ENCODE measurements at regions not wholly inside any gene's neighbourhood (a gene's known extent, or its start where the extent isn't known, plus 50 kb on each side); places are given as distances from the start of the nearest gene placed in this dataset.
A peak's percentile ranks its signal among the peaks of the same experiment; 100 is the strongest.

DNA sequence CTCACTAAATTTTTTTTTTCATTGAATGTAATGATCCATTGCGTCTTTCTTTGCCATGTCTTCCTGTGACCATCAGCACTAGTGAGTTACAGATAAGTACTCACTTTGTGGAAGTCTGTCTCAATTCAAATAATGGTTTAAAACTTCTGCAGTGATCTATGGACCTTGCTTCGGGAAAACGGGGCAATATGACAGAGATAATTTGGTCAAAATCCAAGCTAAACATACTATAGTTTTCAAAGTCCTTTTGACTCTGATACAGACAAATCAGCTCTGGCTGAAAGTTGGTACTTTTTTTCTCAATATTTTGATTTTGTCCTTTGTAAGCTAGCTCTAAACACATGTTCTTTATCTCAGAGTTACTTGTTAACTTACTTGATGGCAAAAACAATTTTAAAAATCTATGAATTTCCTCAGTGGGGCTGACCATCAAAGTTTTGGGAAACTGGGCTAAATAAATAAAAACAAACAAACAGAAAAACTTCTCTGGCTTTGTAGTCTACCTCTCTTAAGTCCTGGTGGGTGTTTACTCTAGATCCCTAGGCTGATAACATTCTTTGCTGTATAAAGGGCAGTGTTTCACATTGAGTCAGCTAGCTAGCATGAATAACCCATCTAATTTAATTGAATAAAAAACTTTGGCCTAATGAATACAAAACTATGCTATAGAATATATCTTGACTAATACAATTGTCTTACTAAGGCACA lies 327.6 kb downstream of the RDH14 start:
- H3K4me1 ChIP-seq = no peaks in the 10 kb centered on the region
- H3K9me3 ChIP-seq = no peaks in the 10 kb centered on the region
- TF ChIP-seq CTCF (IDR thresholded peaks at IDR 0.05) = no peak
- intact Hi-C loops (cut with DNase I) = no loop called here
- H3K36me3 ChIP-seq = no peaks in the 10 kb centered on the region
- no peak for DNase-seq (ENCODE audit: low spot score in 2 of 2)
- H3K27me3 ChIP-seq = no peaks in the 10 kb centered on the region
- H3K4me3 ChIP-seq = no peak overlapping the region
- H3K27ac ChIP-seq = no peak overlapping the region

DNA sequence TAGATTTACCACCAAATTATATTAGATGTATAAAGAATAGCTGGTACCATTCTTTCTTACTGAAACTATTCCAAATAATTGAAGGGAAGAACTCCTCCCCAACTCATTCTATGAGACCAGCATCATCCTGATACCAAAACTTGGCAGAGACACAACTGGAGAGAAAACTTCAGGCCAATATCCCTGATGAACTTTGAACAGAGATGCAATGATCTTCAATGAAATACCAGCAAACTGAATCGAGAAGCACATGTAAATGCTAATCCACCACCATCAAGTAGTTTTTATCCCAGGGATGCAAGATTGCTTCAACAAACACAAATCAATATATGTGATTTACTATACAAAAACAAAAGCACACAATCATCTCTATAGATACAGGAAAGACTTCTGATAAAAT lies 329.8 kb downstream of the RDH14 start:
- Histone ChIP-seq H3K4me3 (no peak overlapping the region), H3K9me3 (no peaks in the 10 kb centered on the region), H3K4me1 (no peaks in the 10 kb centered on the region), H3K27me3 (no peaks in the 10 kb centered on the region), H3K27ac (no peak overlapping the region), H3K36me3 (no peaks in the 10 kb centered on the region)
- TF ChIP-seq CTCF (IDR thresholded peaks at IDR 0.05) = no peak
- intact Hi-C loops (cut with DNase I) = no loop called here
- no peak for DNase-seq (ENCODE audit: low spot score in 2 of 2)

DNA sequence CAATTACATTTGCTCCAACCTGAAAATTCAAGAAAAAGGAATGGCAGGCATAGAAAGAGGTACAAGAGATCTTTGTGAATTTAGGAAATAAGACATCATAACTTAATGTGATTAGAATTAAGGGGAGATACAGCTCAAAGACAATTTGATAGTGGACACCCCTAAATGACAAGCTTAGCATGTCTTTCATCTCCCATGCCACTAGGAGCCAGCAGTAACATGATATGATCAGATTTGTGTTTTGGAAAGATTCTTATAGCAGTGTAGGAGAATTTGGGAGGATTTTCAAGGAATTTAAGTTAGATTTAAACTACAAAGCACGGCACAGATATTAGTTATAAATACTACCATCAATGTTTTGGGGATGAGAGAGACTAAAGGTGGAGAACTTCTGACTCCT lies 340.8 kb downstream of the RDH14 start:
- H3K4me3 ChIP-seq = no peak overlapping the region
- no peak overlapping the region for H3K27ac ChIP-seq
- peak in 1 of 3 experiments; percentile 3 for TF ChIP-seq CTCF (IDR thresholded peaks at IDR 0.05)
- intact Hi-C loops (cut with DNase I) = no loop called here
- no peaks in the 10 kb centered on the region for H3K36me3 ChIP-seq
- no peaks in the 10 kb centered on the region for H3K27me3 ChIP-seq
- no peaks in the 10 kb centered on the region for H3K4me1 ChIP-seq
- H3K9me3 ChIP-seq = no peaks in the 10 kb centered on the region
- no peak for DNase-seq (ENCODE audit: low spot score in 2 of 2)

DNA sequence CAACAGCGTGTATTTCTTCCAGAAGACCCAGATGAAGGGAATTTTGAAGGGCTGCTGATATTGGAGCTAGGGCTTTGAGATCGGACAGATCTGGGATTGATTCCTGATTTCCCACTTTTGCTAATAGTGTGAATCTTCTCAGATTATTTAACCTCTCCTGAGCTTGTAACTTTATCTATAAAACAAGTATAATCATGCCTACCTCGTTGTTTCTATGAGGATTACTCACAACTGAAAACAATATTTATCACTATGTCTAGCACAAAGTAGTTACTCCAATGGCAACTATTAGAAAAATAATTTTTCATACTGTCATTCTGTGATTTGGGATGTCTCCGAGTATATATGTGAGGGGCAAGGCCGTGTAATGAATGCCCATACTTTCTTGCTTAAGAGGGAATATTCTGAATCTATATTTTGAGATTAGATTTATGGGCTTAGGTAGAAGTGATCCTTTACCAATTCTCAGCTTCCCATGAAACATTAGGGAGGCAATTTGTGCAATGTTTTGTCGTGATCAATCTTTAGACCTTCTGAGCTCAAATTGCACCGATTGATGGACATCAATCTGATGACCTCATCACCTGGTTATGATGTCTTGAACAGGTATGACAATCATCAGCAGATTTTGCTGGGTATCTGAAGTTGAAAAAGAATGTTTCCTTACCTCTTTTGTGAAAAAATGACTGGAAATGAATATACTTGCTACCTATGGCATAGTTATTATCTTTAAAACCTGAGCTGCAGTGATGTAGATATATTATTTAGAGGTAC lies 339.9 kb downstream of the KCNS3 start:
- DNase-seq (ENCODE audit: low spot score in 2 of 2) = no peak
- H3K4me3 ChIP-seq = no peak overlapping the region
- H3K27me3 ChIP-seq = no peaks in the 10 kb centered on the region
- H3K36me3 ChIP-seq = no peaks in the 10 kb centered on the region
- H3K4me1 ChIP-seq = no peaks in the 10 kb centered on the region
- no peak overlapping the region for H3K27ac ChIP-seq
- no peak for TF ChIP-seq CTCF (IDR thresholded peaks at IDR 0.05)
- no peaks in the 10 kb centered on the region for H3K9me3 ChIP-seq
- intact Hi-C loops (cut with DNase I) = no loop called here

GRCh38 chr2:18214936-18215335 lies 336.5 kb downstream of the KCNS3 start:
- intact Hi-C loops (cut with DNase I) = no loop called here
- H3K27ac ChIP-seq = no peak overlapping the region
- no peak for DNase-seq (ENCODE audit: low spot score in 2 of 2)
- H3K9me3 ChIP-seq = no peaks in the 10 kb centered on the region
- H3K36me3 ChIP-seq = no peaks in the 10 kb centered on the region
- H3K27me3 ChIP-seq = no peaks in the 10 kb centered on the region
- TF ChIP-seq CTCF (IDR thresholded peaks at IDR 0.05) = no peak
- H3K4me1 ChIP-seq = no peaks in the 10 kb centered on the region
- no peak overlapping the region for H3K4me3 ChIP-seq
